Spleen (tissue), 7 donors: ENCODE measurements at regions not wholly inside any gene's neighbourhood (a gene's known extent, or its start where the extent isn't known, plus 50 kb on each side); places are given as distances from the start of the nearest gene placed in this dataset.

ENCODE experiments used
- CTCF ChIP-seq, 11 experiments: fragments of 200-600 bp in 7 of 11; fragments of 450-650 bp in 4 of 11; sonication (generic) in 4 of 11; IDR thresholded peaks in 8 of 11; conservative IDR thresholded peaks in 3 of 11; 1 replicate in 7 of 11; 2 replicates in 4 of 11; pipeline versions ENCODE4 v1.4.0 to v1.8.0; 2016 to 2021; ENCODE audit warnings: antibody characterized with exemption in 11 of 11, inconsistent platforms in 4 of 11, mild to moderate bottlenecking in 1 of 11
- POLR2A ChIP-seq, 3 donors: fragments of 450-650 bp; IDR thresholded peaks; one replicate each; pipeline ENCODE4 v1.5.1; 2017; ENCODE audit warnings: antibody characterized with exemption in 3 of 3, mild to moderate bottlenecking in 1 of 3
- POLR2AphosphoS5 ChIP-seq, 3 donors: sonication (generic); formaldehyde crosslinking; IDR thresholded peaks; one replicate each; pipeline ENCODE4 v1.5.1; 2017; ENCODE audit warnings: antibody characterized with exemption in 3 of 3
- donor health status: DM: no; HTN: no; CAD: no; lungs with moderate emphysema.
- donor health status: DM: no; HTN: no; CAD: no.
- donor health status: DM: no; HTN: no; CAD: no.

GRCh38 chr9:75490326-75490725 lies 400.1 kb upstream of the PCSK5 start:
- TF ChIP-seq CTCF (IDR thresholded peaks at IDR 0.05 in 8 of 11, conservative IDR thresholded peaks at IDR 0.05 in 3 of 11): no peak
- TF ChIP-seq POLR2AphosphoS5 (IDR thresholded peaks at IDR 0.05): no peak
- no peak for TF ChIP-seq POLR2A (IDR thresholded peaks at IDR 0.05)
